ENCODE measurements at regions not wholly inside any gene's neighbourhood (a gene's known extent, or its start where the extent isn't known, plus 50 kb on each side); places are given as distances from the start of the nearest gene placed in this dataset.

GRCh38 chr13:63460462-63461090 lies 2044.9 kb upstream of the PCDH20 start:
- Mint-ChIP-seq H3K4me3 (no peak overlapping the region), H3K36me3 (ENCODE audit: low read depth) (no peaks in the 10 kb centered on the region), H3K9me3 (peaks cover 3% of the 10 kb centered on the region; the same call in 1 of the 3 replicates), H3K27me3 (ENCODE audit: insufficient read depth, low read depth, poor library complexity) (peaks cover 1% of the 10 kb centered on the region), H3K27ac (no peak overlapping the region), H3K4me1 (0 out of 3 replicates have a peak, but pooled peaks cover 3% of the 10 kb centered on the region)
- Histone ChIP-seq H3K9me2 (ENCODE audit: insufficient read depth) (0 out of 2 replicates have a peak, but pooled peaks cover 3% of the 10 kb centered on the region), H3K4me2 (no peak overlapping the region), H4K20me1 (replicated peaks; ENCODE audit: insufficient read depth) (no peaks in the 10 kb centered on the region), H2AFZ (no peak overlapping the region), H3K27me3 (ENCODE audit: insufficient read depth) (no peaks in the 10 kb centered on the region), H3K79me2 (replicated peaks; ENCODE audit: insufficient read depth) (no peaks in the 10 kb centered on the region), H3K36me3 (ENCODE audit: insufficient read depth) (no peaks in the 10 kb centered on the region), H3K4me1 (ENCODE audit: insufficient read depth) (no peaks in the 10 kb centered on the region), H3F3A (replicated peaks; ENCODE audit: low read depth) (no peaks in the 10 kb centered on the region), H3K27ac (ENCODE audit: low read depth) (no peak overlapping the region), H3K4me3 (no peak overlapping the region)
- ATAC-seq (no peak), DNase-seq (ENCODE audit: low spot score) (no peak)
- TF ChIP-seq ZNF462 (CRISPR knock-in tag; IDR thresholded peaks at IDR 0.05) (no peak), CTCF (conservative IDR thresholded peaks at IDR 0.05; ENCODE audit: low read depth in 2 of 2) (no peak), NANOG (IDR thresholded peaks at IDR 0.05; ENCODE audit: borderline replicate concordance) (no peak), EZH2phosphoT487 (IDR thresholded peaks at IDR 0.05; ENCODE audit: unreplicated experiment) (no peak), POLR2AphosphoS5 (IDR thresholded peaks at IDR 0.05; ENCODE audit: low read depth) (no peak), ZNF331 (CRISPR knock-in tag; IDR thresholded peaks at IDR 0.05; ENCODE audit: low read depth) (no peak), ZNF114 (CRISPR knock-in tag; IDR thresholded peaks at IDR 0.05) (no peak), STAT1 (IDR thresholded peaks at IDR 0.05; ENCODE audit: unreplicated experiment) (no peak), ETS1 (IDR thresholded peaks at IDR 0.05) (no peak)

All from GM23338 (cell line).